ENCODE measurements at regions not wholly inside any gene's neighbourhood (a gene's known extent, or its start where the extent isn't known, plus 50 kb on each side); places are given as distances from the start of the nearest gene placed in this dataset.

- TF ChIP-seq CTCF (IDR thresholded peaks at IDR 0.05; ENCODE audit: control insufficient read depth, insufficient read depth, low read depth, low read length, missing control alignments), result no peak
- no peak for DNase-seq (ENCODE audit: low read depth)
- H3K4me3 ChIP-seq (ENCODE audit: control insufficient read depth, low read depth, low read length), result no peak overlapping the region
Observed at GRCh38 chr12:127144770-127145169, 1122.2 kb upstream of the TMEM132C start.

- H3K4me3 ChIP-seq (ENCODE audit: control insufficient read depth, low read depth, low read length), result peak overlapping the region; percentile 49
- TF ChIP-seq CTCF (IDR thresholded peaks at IDR 0.05; ENCODE audit: control insufficient read depth, insufficient read depth, low read depth, low read length, missing control alignments), result no peak
Observed at GRCh38 chr12:127145241-127145928, 1121.6 kb upstream of the TMEM132C start.

GRCh38 chr12:127145929-127146789, 1120.8 kb upstream of the TMEM132C start:
- peak overlapping the region; percentile 49 for H3K4me3 ChIP-seq (ENCODE audit: control insufficient read depth, low read depth, low read length)
- no peak for DNase-seq (ENCODE audit: low read depth)
- no peak for TF ChIP-seq CTCF (IDR thresholded peaks at IDR 0.05; ENCODE audit: control insufficient read depth, insufficient read depth, low read depth, low read length, missing control alignments)

More at GRCh38 chr12:127145241-127145928, 1121.6 kb upstream of the TMEM132C start:
- no peak for DNase-seq (ENCODE audit: low read depth)

- H3K4me3 ChIP-seq (ENCODE audit: control insufficient read depth, low read depth, low read length), result no peak overlapping the region
- no peak for TF ChIP-seq CTCF (IDR thresholded peaks at IDR 0.05; ENCODE audit: control insufficient read depth, insufficient read depth, low read depth, low read length, missing control alignments)
- DNase-seq (ENCODE audit: low read depth), result no peak
Observed at GRCh38 chr12:127146991-127147718, 1119.8 kb upstream of the TMEM132C start.

GRCh38 chr12:127147724-127148123, 1119.2 kb upstream of the TMEM132C start:
- TF ChIP-seq CTCF (IDR thresholded peaks at IDR 0.05; ENCODE audit: control insufficient read depth, insufficient read depth, low read depth, low read length, missing control alignments), result no peak
- no peak overlapping the region for H3K4me3 ChIP-seq (ENCODE audit: control insufficient read depth, low read depth, low read length)
- DNase-seq (ENCODE audit: low read depth), result no peak

GRCh38 chr12:127148318-127148717, 1118.7 kb upstream of the TMEM132C start:
- no peak overlapping the region for H3K4me3 ChIP-seq (ENCODE audit: control insufficient read depth, low read depth, low read length)
- no peak for TF ChIP-seq CTCF (IDR thresholded peaks at IDR 0.05; ENCODE audit: control insufficient read depth, insufficient read depth, low read depth, low read length, missing control alignments)
- DNase-seq (ENCODE audit: low read depth), result no peak
